ENCODE measurements at regions not wholly inside any gene's neighbourhood (a gene's known extent, or its start where the extent isn't known, plus 50 kb on each side); places are given as distances from the start of the nearest gene placed in this dataset.
A peak's percentile ranks its signal among the peaks of the same experiment; 100 is the strongest.

GRCh38 chr4:58136604-58137003 lies 1026.4 kb upstream of the IGFBP7 start:
- Histone ChIP-seq H3K4me3 (ENCODE audit: low read length) (no peak overlapping the region), H3K9me2 (ENCODE audit: insufficient read depth, low read length) (no peaks in the 10 kb centered on the region), H4K20me1 (ENCODE audit: insufficient read depth) (no peaks in the 10 kb centered on the region), H3K9me3 (ENCODE audit: low read length) (no peaks in the 10 kb centered on the region), H3K79me2 (replicated peaks; ENCODE audit: insufficient read depth, low read length) (no peaks in the 10 kb centered on the region), H3K4me2 (ENCODE audit: low read length) (no peak overlapping the region), H3K27me3 (ENCODE audit: insufficient read depth, low read depth, low read length) (no peaks in the 10 kb centered on the region), H3K36me3 (ENCODE audit: insufficient read depth, low read length) (no peaks in the 10 kb centered on the region), H3K9ac (ENCODE audit: low read length) (no peak overlapping the region), H2AFZ (ENCODE audit: low read depth, low read length) (no peak overlapping the region), H3K27ac (ENCODE audit: low read length) (no peak overlapping the region), H3F3A (ENCODE audit: insufficient read depth, low read length, poor library complexity, severe bottlenecking) (no peaks in the 10 kb centered on the region)
- no peak for TF ChIP-seq RAD21 (conservative IDR thresholded peaks at IDR 0.05)
- no peak for TF ChIP-seq EZH2 (IDR thresholded peaks at IDR 0.05; ENCODE audit: borderline replicate concordance, insufficient read depth, low read length, poor library complexity, severe bottlenecking)
- TF ChIP-seq, protein P1, sequence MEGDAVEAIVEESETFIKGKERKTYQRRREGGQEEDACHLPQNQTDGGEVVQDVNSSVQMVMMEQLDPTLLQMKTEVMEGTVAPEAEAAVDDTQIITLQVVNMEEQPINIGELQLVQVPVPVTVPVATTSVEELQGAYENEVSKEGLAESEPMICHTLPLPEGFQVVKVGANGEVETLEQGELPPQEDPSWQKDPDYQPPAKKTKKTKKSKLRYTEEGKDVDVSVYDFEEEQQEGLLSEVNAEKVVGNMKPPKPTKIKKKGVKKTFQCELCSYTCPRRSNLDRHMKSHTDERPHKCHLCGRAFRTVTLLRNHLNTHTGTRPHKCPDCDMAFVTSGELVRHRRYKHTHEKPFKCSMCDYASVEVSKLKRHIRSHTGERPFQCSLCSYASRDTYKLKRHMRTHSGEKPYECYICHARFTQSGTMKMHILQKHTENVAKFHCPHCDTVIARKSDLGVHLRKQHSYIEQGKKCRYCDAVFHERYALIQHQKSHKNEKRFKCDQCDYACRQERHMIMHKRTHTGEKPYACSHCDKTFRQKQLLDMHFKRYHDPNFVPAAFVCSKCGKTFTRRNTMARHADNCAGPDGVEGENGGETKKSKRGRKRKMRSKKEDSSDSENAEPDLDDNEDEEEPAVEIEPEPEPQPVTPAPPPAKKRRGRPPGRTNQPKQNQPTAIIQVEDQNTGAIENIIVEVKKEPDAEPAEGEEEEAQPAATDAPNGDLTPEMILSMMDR (IDR thresholded peaks at IDR 0.05; ENCODE audit: poor library complexity, severe bottlenecking): no peak
- no peak for TF ChIP-seq MXI1 (conservative IDR thresholded peaks at IDR 0.05; ENCODE audit: poor library complexity, severe bottlenecking)
- TF ChIP-seq, protein P2, sequence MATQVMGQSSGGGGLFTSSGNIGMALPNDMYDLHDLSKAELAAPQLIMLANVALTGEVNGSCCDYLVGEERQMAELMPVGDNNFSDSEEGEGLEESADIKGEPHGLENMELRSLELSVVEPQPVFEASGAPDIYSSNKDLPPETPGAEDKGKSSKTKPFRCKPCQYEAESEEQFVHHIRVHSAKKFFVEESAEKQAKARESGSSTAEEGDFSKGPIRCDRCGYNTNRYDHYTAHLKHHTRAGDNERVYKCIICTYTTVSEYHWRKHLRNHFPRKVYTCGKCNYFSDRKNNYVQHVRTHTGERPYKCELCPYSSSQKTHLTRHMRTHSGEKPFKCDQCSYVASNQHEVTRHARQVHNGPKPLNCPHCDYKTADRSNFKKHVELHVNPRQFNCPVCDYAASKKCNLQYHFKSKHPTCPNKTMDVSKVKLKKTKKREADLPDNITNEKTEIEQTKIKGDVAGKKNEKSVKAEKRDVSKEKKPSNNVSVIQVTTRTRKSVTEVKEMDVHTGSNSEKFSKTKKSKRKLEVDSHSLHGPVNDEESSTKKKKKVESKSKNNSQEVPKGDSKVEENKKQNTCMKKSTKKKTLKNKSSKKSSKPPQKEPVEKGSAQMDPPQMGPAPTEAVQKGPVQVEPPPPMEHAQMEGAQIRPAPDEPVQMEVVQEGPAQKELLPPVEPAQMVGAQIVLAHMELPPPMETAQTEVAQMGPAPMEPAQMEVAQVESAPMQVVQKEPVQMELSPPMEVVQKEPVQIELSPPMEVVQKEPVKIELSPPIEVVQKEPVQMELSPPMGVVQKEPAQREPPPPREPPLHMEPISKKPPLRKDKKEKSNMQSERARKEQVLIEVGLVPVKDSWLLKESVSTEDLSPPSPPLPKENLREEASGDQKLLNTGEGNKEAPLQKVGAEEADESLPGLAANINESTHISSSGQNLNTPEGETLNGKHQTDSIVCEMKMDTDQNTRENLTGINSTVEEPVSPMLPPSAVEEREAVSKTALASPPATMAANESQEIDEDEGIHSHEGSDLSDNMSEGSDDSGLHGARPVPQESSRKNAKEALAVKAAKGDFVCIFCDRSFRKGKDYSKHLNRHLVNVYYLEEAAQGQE (IDR thresholded peaks at IDR 0.05; ENCODE audit: borderline replicate concordance): no peak
- TF ChIP-seq POLR2AphosphoS5 (IDR thresholded peaks at IDR 0.05): no peak
- no peak for TF ChIP-seq TAF1 (IDR thresholded peaks at IDR 0.05; ENCODE audit: low read depth)
- no peak for TF ChIP-seq EP300 (conservative IDR thresholded peaks at IDR 0.05; ENCODE audit: poor library complexity, severe bottlenecking)
- no peak for TF ChIP-seq SMC3 (conservative IDR thresholded peaks at IDR 0.05; ENCODE audit: poor library complexity)

DNA sequence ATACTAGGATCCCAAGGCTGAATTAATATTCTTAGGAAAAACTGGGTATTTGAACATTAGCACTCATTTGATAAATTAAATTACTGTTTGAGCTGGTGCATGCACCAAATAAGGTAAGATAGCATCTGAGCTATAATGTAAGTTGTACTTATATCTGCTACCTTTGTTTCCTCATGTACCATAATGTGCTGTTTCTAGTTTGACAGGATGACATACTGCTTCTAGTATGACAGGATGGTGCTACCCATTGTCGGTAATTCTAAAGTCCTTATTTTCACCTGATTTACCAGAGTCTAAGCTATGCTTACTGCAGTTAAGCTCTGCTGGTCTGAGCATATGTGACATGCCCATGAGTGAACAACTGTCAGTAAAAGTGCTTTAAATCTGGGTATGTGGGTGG lies 1017.5 kb upstream of the IGFBP7 start:
- TF ChIP-seq POLR2AphosphoS5 (IDR thresholded peaks at IDR 0.05) (peak; percentile 80), EZH2 (IDR thresholded peaks at IDR 0.05; ENCODE audit: borderline replicate concordance, insufficient read depth, low read length, poor library complexity, severe bottlenecking) (no peak), TAF1 (IDR thresholded peaks at IDR 0.05; ENCODE audit: low read depth) (no peak), EP300 (conservative IDR thresholded peaks at IDR 0.05; ENCODE audit: poor library complexity, severe bottlenecking) (peak; percentile 91), MXI1 (conservative IDR thresholded peaks at IDR 0.05; ENCODE audit: poor library complexity, severe bottlenecking) (no peak), RAD21 (conservative IDR thresholded peaks at IDR 0.05) (peak; percentile 17)
- H3K9ac ChIP-seq (ENCODE audit: low read length): peak overlapping the region; percentile 5
- no peak overlapping the region for H2AFZ ChIP-seq (ENCODE audit: low read depth, low read length)
- H3K79me2 ChIP-seq (replicated peaks; ENCODE audit: insufficient read depth, low read length): no peaks in the 10 kb centered on the region
- no peaks in the 10 kb centered on the region for H3K9me2 ChIP-seq (ENCODE audit: insufficient read depth, low read length)
- H3K36me3 ChIP-seq (ENCODE audit: insufficient read depth, low read length): no peaks in the 10 kb centered on the region
- H3K27me3 ChIP-seq (ENCODE audit: insufficient read depth, low read depth, low read length): no peaks in the 10 kb centered on the region
- H3K9me3 ChIP-seq (ENCODE audit: low read length): no peaks in the 10 kb centered on the region
- no peaks in the 10 kb centered on the region for H4K20me1 ChIP-seq (ENCODE audit: insufficient read depth)
- no peaks in the 10 kb centered on the region for H3F3A ChIP-seq (ENCODE audit: insufficient read depth, low read length, poor library complexity, severe bottlenecking)
- H3K27ac ChIP-seq (ENCODE audit: low read length): peak overlapping the region; percentile 69
- no peak overlapping the region for H3K4me2 ChIP-seq (ENCODE audit: low read length)
- no peak overlapping the region for H3K4me3 ChIP-seq (ENCODE audit: low read length)
